ENCODE measurements at regions not wholly inside any gene's neighbourhood (a gene's known extent, or its start where the extent isn't known, plus 50 kb on each side); places are given as distances from the start of the nearest gene placed in this dataset.

DNA sequence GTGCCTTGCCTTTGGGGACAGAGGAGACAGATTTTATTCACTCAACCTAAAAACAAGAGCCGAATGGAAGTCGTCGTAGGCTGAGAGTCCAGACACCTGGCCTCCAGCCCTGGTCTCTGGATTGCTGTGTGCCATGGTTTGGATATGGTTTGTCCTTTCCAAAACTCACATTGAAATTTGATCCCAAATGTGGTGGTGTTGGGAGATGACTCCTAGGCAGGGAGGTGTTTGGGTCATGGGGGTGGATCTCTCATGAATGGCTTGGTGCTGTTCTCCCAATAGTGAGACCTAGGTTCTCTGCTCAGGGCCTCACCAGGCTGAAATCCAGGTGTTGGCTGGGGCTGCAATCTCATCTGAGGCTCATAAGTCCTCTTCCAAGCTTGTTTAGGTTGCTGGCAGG lies 75.5 kb downstream of the FOXD2 start:
- DNase-seq (ENCODE audit: extremely low spot score), result no peak
- TF ChIP-seq, protein P1, sequence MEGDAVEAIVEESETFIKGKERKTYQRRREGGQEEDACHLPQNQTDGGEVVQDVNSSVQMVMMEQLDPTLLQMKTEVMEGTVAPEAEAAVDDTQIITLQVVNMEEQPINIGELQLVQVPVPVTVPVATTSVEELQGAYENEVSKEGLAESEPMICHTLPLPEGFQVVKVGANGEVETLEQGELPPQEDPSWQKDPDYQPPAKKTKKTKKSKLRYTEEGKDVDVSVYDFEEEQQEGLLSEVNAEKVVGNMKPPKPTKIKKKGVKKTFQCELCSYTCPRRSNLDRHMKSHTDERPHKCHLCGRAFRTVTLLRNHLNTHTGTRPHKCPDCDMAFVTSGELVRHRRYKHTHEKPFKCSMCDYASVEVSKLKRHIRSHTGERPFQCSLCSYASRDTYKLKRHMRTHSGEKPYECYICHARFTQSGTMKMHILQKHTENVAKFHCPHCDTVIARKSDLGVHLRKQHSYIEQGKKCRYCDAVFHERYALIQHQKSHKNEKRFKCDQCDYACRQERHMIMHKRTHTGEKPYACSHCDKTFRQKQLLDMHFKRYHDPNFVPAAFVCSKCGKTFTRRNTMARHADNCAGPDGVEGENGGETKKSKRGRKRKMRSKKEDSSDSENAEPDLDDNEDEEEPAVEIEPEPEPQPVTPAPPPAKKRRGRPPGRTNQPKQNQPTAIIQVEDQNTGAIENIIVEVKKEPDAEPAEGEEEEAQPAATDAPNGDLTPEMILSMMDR (IDR thresholded peaks at IDR 0.05; ENCODE audit: control extremely low read depth, extremely low read depth, low read depth, missing control alignments), result no peak
- ChIA-PET POLR2A (no interaction called here), CTCF (interaction anchor here (1.0 kb wide), 1 partner anchor 13 kb away, joined by 3 read pairs; no protein-coding TSS in a partner anchor)

DNA sequence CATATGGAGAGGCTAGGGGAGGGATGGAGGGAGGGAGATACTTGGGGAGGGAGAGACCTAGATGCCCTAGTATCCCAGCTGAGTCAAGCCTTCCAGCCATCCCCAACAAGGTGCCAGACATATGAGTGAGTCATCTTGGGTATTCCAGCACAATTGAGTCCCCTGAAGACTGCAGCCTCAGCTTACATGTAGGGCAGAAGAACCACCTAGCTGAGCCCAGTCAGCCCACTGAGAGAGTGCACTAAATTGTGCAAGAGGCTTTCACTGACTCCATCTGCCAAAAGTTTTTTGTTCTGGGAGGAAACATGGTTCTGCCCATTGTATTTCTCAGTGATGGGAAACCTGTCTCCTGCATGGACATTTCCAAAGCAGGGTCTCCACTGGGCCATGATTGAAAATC lies 76.4 kb downstream of the FOXD2 start:
- DNase-seq (ENCODE audit: extremely low spot score), result no peak
- CTCF ChIA-PET, result no interaction called here
- TF ChIP-seq, protein P1 (IDR thresholded peaks at IDR 0.05; ENCODE audit: control extremely low read depth, extremely low read depth, low read depth, missing control alignments), result no peak
- POLR2A ChIA-PET, result no interaction called here

DNA sequence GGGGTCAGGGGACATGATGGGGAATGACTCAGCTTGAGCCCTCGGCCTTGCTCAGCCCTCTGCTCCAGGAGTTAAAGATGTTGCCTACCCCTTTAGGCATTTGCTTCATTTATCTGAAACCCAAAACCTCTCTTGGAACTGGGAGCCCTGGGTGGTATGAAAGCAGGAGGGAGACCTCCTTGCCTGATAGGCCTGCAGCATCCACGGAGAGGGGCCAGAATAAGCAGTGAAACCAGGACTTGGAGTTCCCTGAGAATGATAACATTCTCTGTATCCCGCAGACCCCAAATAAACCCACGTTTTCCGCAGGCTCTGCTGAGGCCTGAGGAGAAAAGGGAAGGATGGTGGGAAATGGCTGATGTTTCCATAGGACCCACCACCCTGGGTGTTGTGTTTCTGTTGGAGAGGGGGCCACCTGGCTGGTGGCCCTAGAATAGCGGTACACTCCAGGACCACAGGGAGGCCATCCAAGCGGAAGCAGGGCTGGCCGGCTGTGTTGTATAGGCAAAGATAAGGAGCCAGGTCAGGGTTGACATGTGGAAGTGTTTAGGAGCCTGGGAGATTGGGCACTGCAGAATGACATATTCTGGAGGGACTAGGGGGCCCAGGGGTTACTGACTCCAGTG lies 77.4 kb downstream of the FOXD2 start:
- no peak for DNase-seq (ENCODE audit: extremely low spot score)
- CTCF ChIA-PET, result no interaction called here

DNA sequence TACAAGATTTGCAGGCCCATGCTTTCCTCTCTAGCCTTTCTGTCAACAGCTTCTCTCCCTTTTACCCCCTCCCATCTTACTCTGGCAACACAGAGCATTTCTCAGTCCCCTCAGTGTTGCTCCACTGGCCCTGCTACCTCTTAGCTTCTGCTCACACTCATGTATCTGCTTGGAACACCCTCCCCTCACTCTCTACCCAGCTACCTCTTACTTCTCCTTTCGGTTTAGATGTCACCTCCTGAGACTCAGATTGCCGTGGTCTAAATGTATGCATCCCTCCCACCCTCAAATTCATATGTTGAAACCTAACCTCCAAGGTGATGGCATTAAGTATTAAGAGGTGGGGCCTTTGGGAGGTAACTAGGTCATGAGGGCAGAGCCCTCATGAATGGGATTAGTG lies 80.1 kb downstream of the FOXD2 start:
- no peak for DNase-seq (ENCODE audit: extremely low spot score)
- ChIA-PET CTCF (interaction anchor here (1.1 to 2.8 kb wide), 6 partner anchors 9 to 203 kb away, joined by 3 to 10 read pairs (median 4); no protein-coding TSS in a partner anchor), POLR2A (no interaction called here)
- TF ChIP-seq, protein P1 (IDR thresholded peaks at IDR 0.05; ENCODE audit: control extremely low read depth, extremely low read depth, low read depth, missing control alignments), result no peak

More for the DNA sequence above, 77.4 kb downstream of the FOXD2 start:
- TF ChIP-seq, protein P1 (IDR thresholded peaks at IDR 0.05; ENCODE audit: control extremely low read depth, extremely low read depth, low read depth, missing control alignments), result no peak
- POLR2A ChIA-PET, result no interaction called here

DNA sequence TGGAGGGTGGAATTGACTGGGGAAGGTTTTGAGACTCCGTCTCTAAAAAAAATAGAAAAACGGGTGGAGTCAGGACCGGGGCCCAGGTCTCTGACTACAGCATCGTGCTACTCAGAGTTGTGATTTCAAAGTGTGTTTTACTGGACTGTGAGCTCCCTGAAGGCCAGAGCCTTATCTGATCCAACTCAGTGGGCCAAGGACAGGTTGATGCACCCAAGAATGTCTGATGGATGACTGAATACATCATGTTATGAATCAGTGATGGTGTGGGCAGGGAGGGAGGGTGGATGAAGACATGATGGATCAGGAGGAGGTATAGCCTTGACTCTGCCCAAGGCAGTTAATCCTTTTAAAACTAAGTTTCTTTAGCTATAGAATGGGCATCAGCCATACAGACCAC lies 81.6 kb downstream of the FOXD2 start:
- TF ChIP-seq, protein P1 (IDR thresholded peaks at IDR 0.05; ENCODE audit: control extremely low read depth, extremely low read depth, low read depth, missing control alignments), result no peak
- ChIA-PET CTCF (interaction anchor here (2.1 to 2.8 kb wide), 2 partner anchors 10 to 13 kb away, joined by 7 to 10 read pairs; no protein-coding TSS in a partner anchor), POLR2A (no interaction called here)
- DNase-seq (ENCODE audit: extremely low spot score), result no peak

DNA sequence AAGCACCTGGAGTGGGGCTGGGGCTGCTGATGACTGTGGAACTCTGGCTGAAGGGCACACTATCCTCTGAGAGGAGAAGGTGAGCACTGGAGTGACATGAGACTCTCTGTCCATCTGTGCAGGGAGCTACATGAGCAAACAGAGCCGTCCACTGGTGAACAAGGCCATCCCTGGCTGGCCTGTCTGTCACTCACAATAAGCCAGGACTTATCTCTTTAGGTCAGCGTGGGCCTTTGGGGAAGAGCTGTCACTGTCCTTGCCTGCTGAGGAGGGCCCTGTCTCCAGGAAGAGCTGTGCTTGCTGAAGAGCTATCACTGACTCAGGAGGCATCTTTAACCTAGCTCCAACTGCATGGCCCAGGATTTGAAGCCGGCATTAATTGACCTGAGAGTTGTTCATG lies 82.1 kb downstream of the FOXD2 start:
- TF ChIP-seq, protein P1 (IDR thresholded peaks at IDR 0.05; ENCODE audit: control extremely low read depth, extremely low read depth, low read depth, missing control alignments), result no peak
- CTCF ChIA-PET, result interaction anchor here (2.1 kb wide), 1 partner anchor 10 kb away, joined by 7 read pairs; no protein-coding TSS in a partner anchor
- DNase-seq (ENCODE audit: extremely low spot score), result no peak
- POLR2A ChIA-PET, result no interaction called here

Measured in GM10248 (cell line).